MCF 10A (cell line): ENCODE measurements at regions not wholly inside any gene's neighbourhood (a gene's known extent, or its start where the extent isn't known, plus 50 kb on each side); places are given as distances from the start of the nearest gene placed in this dataset.

Experiments
- BruUV-seq: library from RNA; stranded (reverse); fragments of 400-500 nt; replicated peaks from 2 replicates; lab custom pipeline; 2021; lab: Mats Ljungman, UMichigan
- CTCF ChIA-PET: fragments of 300-600 bp; sonication (Branson Sonifier 250); formaldehyde crosslinking; extraction: SDS; loops from one replicate; lab custom pipeline; 2021; ENCODE audit warnings: antibody characterized with exemption, inconsistent platforms; lab: Yijun Ruan, JAX
- POLR2A ChIA-PET: fragments of 300-600, 350-650 bp; sonication (Branson Sonifier 250); formaldehyde crosslinking; extraction: SDS; loops from one replicate; lab custom pipeline; 2020; ENCODE audit warnings: antibody characterized with exemption, inconsistent platforms; lab: Yijun Ruan, JAX
- DNase-seq: peaks from one replicate; pipeline ENCODE4 v3.0.0-alpha.2; 2018; ENCODE audit not compliant: unreplicated experiment
- H3K27ac Mint-ChIP-seq: one replicate; pipeline ENCODE4 v1.8.0; 2022; ENCODE audit warnings: mild to moderate bottlenecking, low read depth, mixed read lengths; ENCODE audit not compliant: unreplicated experiment
- H3K27me3 Mint-ChIP-seq: one replicate; pipeline ENCODE4 v1.8.0; 2022; ENCODE audit warnings: mixed read lengths; ENCODE audit not compliant: insufficient read depth, unreplicated experiment
- H3K36me3 Mint-ChIP-seq: one replicate; pipeline ENCODE4 v1.8.0; 2022; ENCODE audit warnings: mild to moderate bottlenecking, moderate library complexity, mixed read lengths; ENCODE audit not compliant: insufficient read depth, unreplicated experiment
- H3K4me1 Mint-ChIP-seq: one replicate; pipeline ENCODE4 v1.8.0; 2022; ENCODE audit warnings: mixed read lengths; ENCODE audit not compliant: insufficient read depth, unreplicated experiment
- H3K4me3 Mint-ChIP-seq: one replicate; pipeline ENCODE4 v1.8.0; 2022; ENCODE audit warnings: mild to moderate bottlenecking, moderate library complexity, mixed read lengths; ENCODE audit not compliant: unreplicated experiment
- H3K9me3 Mint-ChIP-seq: one replicate; pipeline ENCODE4 v1.8.0; 2022; ENCODE audit warnings: mixed read lengths; ENCODE audit not compliant: unreplicated experiment
- CTCF ChIP-seq: fragments of 200-600 bp; IDR thresholded peaks from one replicate; pipeline ENCODE4 v1.8.0; 2022; ENCODE audit warnings: antibody characterized with exemption, mild to moderate bottlenecking; ENCODE audit not compliant: unreplicated experiment
- intact Hi-C: fragments of 100-400 bp; cut with micrococcal nuclease; formaldehyde crosslinking; loops from 2 replicates; pipeline ENCODE4 v1.14.1; 2022

DNA sequence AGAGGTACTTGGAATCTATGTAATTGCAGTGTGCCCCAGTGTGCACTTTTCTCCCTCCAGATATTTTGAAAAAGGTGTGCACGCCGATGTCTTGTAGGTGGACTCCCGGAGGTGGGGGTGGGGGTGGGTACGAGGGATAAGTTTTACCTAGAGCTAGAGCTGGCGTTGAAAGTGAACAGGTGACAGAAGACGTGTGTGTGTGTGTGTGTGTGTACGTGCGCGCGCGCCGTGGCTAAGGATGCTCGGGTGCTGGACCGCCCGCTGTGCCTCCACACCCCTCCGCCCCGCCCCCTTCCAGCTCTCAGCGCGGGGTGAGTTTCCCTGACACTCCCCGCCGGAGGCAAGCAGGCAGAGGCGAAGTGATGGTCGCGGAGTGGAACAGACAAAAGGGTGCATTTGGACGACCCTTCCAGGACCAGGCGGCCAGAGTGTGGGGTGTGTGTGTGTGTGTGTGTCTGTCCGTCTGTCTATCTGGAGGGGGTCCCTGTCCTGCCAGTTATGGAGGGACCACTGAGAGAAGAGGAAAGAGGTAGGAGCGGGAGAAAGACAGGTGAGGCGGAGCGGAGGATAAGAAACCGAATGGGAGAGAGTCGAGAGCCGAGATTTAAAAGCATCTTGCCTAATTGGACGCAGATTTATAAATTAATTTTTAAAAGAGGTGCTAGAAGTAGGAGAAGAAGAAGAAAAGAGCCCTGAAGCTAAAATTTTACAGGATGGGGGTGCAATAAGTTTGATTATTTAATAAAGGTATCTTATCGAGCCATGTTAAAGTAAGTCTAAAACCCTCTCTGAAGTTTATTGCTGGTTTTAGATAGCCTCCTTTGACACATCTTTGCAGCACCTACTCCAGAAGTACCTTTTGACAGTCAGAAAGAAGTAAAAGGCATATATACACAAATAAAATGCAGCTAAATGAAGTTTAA, 335.8 kb upstream of the THRB start:
- Mint-ChIP-seq H3K4me3 (peak overlapping the region; percentile 57), H3K27me3 (peaks cover 14% of the 10 kb centered on the region), H3K9me3 (peaks cover 12% of the 10 kb centered on the region), H3K4me1 (peaks cover 17% of the 10 kb centered on the region), H3K27ac (no peak overlapping the region), H3K36me3 (no peaks in the 10 kb centered on the region)
- CTCF ChIA-PET, result interaction anchor here (0.7 kb wide), 1 partner anchor 128 kb away, joined by 3 read pairs; no protein-coding TSS in a partner anchor
- DNase-seq, result no peak
- no peak for TF ChIP-seq CTCF
- no TSS peak for BruUV-seq
- POLR2A ChIA-PET, result interaction anchor here (0.7 kb wide), 1 partner anchor 879 kb away, joined by 3 read pairs; no protein-coding TSS in a partner anchor
- intact Hi-C loops, result no loop called here

DNA sequence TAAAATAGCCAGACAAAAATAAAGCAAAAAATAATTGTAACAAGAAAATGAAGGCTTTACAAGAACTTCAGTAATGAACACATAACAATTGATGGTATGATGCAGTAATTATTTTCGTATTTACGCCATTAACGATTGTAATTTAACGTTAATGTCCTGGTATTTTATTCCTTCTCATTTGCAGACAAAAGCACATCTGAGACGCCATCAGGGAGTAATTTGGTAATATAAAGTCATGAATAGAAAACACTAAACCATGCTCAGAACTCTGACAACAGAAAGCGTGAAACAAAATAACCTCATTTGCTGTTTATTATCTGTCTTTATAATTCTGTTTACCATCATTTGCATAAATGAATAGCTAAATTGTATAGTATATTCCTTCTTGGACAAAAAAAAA, 336.6 kb upstream of the THRB start:
- POLR2A ChIA-PET, result no interaction called here

GRCh38 chr3:24832891-24833290, 338.2 kb upstream of the THRB start:
- DNase-seq, result peak; percentile 75
- no peak for TF ChIP-seq CTCF
- Mint-ChIP-seq H3K36me3 (no peaks in the 10 kb centered on the region), H3K4me1 (peaks cover 17% of the 10 kb centered on the region), H3K4me3 (peak overlapping the region; percentile 60), H3K27ac (peak overlapping the region; percentile 64), H3K9me3 (peaks cover 8% of the 10 kb centered on the region), H3K27me3 (no peaks in the 10 kb centered on the region)
- BruUV-seq, result no TSS peak
- intact Hi-C loops, result no loop called here
- ChIA-PET CTCF (interaction anchor here (0.6 kb wide), 1 partner anchor 154 kb away, joined by 3 read pairs; no protein-coding TSS in a partner anchor), POLR2A (interaction anchor here (0.9 to 1.2 kb wide), 2 partner anchors 9 to 13 kb away, joined by 4 to 5 read pairs; no protein-coding TSS in a partner anchor)

More for the DNA sequence above, 336.6 kb upstream of the THRB start:
- TF ChIP-seq CTCF, result no peak
- CTCF ChIA-PET, result interaction anchor here (0.7 kb wide), 1 partner anchor 127 kb away, joined by 3 read pairs; no protein-coding TSS in a partner anchor
- Mint-ChIP-seq H3K4me1 (peaks cover 17% of the 10 kb centered on the region), H3K4me3 (no peak overlapping the region), H3K27ac (no peak overlapping the region), H3K36me3 (no peaks in the 10 kb centered on the region), H3K27me3 (peaks cover 14% of the 10 kb centered on the region), H3K9me3 (peaks cover 12% of the 10 kb centered on the region)
- BruUV-seq, result no TSS peak
- DNase-seq, result no peak
- intact Hi-C loops, result no loop called here

DNA sequence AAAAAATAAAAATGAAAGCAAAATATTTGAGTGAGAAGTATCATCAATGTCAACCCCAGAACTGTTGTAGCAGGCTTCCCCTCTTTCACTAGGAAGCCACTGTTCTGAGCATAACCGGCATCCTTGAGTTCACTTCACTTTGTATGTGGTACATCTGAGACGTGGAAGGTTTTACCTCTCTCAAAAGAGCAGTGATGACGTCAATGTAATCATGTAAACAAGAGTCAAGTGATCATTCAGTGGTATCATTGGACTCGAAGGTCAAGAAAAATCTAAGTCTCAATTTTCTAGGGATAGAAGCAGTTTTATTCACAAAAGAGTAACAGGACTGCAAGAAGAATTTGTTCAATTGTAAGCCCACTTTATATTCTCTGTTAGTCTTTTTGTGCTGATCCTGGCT, 339.8 kb upstream of the THRB start:
- H3K9me3 Mint-ChIP-seq, result peaks cover 8% of the 10 kb centered on the region
- peaks cover 17% of the 10 kb centered on the region for H3K4me1 Mint-ChIP-seq
- no peaks in the 10 kb centered on the region for H3K27me3 Mint-ChIP-seq
- ChIA-PET CTCF (interaction anchor here (0.7 kb wide), 1 partner anchor 758 kb away, joined by 3 read pairs; no protein-coding TSS in a partner anchor), POLR2A (no interaction called here)
- TF ChIP-seq CTCF, result no peak
- intact Hi-C loops, result no loop called here
- no peak overlapping the region for H3K27ac Mint-ChIP-seq
- no peak overlapping the region for H3K4me3 Mint-ChIP-seq
- no TSS peak for BruUV-seq
- no peak for DNase-seq
- H3K36me3 Mint-ChIP-seq, result no peaks in the 10 kb centered on the region
